ENCODE measurements at regions not wholly inside any gene's neighbourhood (a gene's known extent, or its start where the extent isn't known, plus 50 kb on each side); places are given as distances from the start of the nearest gene placed in this dataset.

GRCh38 chr2:17228461-17228860 is 289.8 kb downstream of the RAD51AP2 start:
- TF ChIP-seq EZH2phosphoT487 (IDR thresholded peaks at IDR 0.05; ENCODE audit: low read depth, severe bottlenecking, unreplicated experiment): no peak
- TF ChIP-seq, protein P1, sequence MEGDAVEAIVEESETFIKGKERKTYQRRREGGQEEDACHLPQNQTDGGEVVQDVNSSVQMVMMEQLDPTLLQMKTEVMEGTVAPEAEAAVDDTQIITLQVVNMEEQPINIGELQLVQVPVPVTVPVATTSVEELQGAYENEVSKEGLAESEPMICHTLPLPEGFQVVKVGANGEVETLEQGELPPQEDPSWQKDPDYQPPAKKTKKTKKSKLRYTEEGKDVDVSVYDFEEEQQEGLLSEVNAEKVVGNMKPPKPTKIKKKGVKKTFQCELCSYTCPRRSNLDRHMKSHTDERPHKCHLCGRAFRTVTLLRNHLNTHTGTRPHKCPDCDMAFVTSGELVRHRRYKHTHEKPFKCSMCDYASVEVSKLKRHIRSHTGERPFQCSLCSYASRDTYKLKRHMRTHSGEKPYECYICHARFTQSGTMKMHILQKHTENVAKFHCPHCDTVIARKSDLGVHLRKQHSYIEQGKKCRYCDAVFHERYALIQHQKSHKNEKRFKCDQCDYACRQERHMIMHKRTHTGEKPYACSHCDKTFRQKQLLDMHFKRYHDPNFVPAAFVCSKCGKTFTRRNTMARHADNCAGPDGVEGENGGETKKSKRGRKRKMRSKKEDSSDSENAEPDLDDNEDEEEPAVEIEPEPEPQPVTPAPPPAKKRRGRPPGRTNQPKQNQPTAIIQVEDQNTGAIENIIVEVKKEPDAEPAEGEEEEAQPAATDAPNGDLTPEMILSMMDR (IDR thresholded peaks at IDR 0.05; ENCODE audit: poor library complexity): no peak

Measured in hepatocyte (in vitro differentiated cells).